ENCODE measurements at regions not wholly inside any gene's neighbourhood (a gene's known extent, or its start where the extent isn't known, plus 50 kb on each side); places are given as distances from the start of the nearest gene placed in this dataset.
A peak's percentile ranks its signal among the peaks of the same experiment; 100 is the strongest.

DNA sequence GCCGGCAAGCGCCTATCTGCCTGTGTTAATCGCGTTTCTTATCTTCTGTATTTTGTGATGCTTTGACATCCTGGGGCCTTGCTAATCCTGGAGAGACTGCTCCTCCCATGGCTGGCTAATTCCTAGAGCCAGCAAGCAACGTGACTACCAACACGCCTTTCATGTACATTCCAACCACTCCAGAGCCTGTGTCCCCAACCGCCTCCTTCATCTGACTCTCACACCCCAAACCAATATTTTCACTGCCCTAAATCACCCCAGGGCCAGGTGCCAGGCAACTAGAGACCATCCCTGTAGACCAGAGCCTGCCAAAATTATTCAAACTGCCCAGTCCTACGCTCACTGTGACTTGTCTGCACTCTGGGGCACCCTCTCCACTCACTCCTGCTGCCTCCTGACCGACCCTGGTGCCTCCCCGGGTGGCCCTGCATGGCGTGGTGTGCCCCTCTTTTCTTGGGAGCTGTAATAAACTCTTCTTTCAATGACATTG, 50.5 kb upstream of the COL5A1 start:
- DNase-seq (no peak), ATAC-seq (peak in 1 of 4 donors; percentile 18), FAIRE-seq (no peak)
- peaks cover 0 to under 1% (median 0%) of the 10 kb centered on the region in 4 donors for H3K27me3 ChIP-seq
- 41 to 44% methylated on average over 11 of the region's 11 CpGs for WGBS, 2 donors
- H3K27ac ChIP-seq, result no peak overlapping the region
- no peaks in the 10 kb centered on the region for H3K4me1 ChIP-seq
- intact Hi-C loops (cut with DNase I), result no loop called here
- H3K9me3 ChIP-seq, result no peaks in the 10 kb centered on the region
- TF ChIP-seq CTCF (IDR thresholded peaks at IDR 0.05), result no peak
- H3K4me3 ChIP-seq, result no peak overlapping the region
- H3K36me3 ChIP-seq, result no peaks in the 10 kb centered on the region

- no peak for TF ChIP-seq CTCF (IDR thresholded peaks at IDR 0.05)
- intact Hi-C loops (cut with DNase I), result no loop called here
- Histone ChIP-seq H3K27ac (peak overlapping the region in 1 of 4 donors; percentile 23), H3K9me3 (no peaks in the 10 kb centered on the region), H3K36me3 (no peaks in the 10 kb centered on the region), H3K4me3 (no peak overlapping the region), H3K4me1 (no peaks in the 10 kb centered on the region), H3K27me3 (peaks cover 0 to 5% (median 0%) of the 10 kb centered on the region in 4 donors)
- ATAC-seq, result peak in 2 of 4 donors; percentile 36 to 59
- FAIRE-seq, result no peak
- 39 to 49% methylated on average over 5 of the region's 5 CpGs for WGBS, 2 donors
- DNase-seq, result no peak
Observed at GRCh38 chr9:134591573-134591981, 50.0 kb upstream of the COL5A1 start.

All from pancreas (tissue), 10 donors.